IMR-90 (cell line): ENCODE measurements at regions not wholly inside any gene's neighbourhood (a gene's known extent, or its start where the extent isn't known, plus 50 kb on each side); places are given as distances from the start of the nearest gene placed in this dataset.
A peak's percentile ranks its signal among the peaks of the same experiment; 100 is the strongest.

Experiments
- ATAC-seq: fragments of 200-7000 bp; cut with Tn5 transposase; 2 replicates; pipeline ENCODE4 v1.9.1; 2020; ENCODE audit warnings: low read depth, mild to moderate bottlenecking, moderate library complexity
- BruUV-seq: library from RNA; stranded (reverse); fragments of 400-500 nt; replicated peaks from 2 replicates; lab custom pipeline; 2021; lab: Mats Ljungman, UMichigan
- CTCF ChIA-PET: fragments of 300-600 bp; formaldehyde crosslinking; extraction: SDS; loops from one replicate; lab custom pipeline; 2021; ENCODE audit warnings: antibody characterized with exemption; lab: Yijun Ruan, JAX
- POLR2A ChIA-PET: fragments of 300-600 bp; sonication (Branson Sonifier 250); formaldehyde crosslinking; loops from one replicate; lab custom pipeline; 2022; ENCODE audit warnings: antibody characterized with exemption; ENCODE audit not compliant: unreplicated experiment; lab: Charles Lee
- DNase-seq: peaks from one replicate; pipeline ENCODE4 v3.0.0; 2013
- H2AFZ ChIP-seq: replicated peaks from 2 replicates; pipeline ENCODE3; 2013; ENCODE audit warnings: low read length, mild to moderate bottlenecking; ENCODE audit not compliant: poor library complexity
- H2AK5ac ChIP-seq: 2 replicates; pipeline ENCODE4 v1.6.1; 2013; ENCODE audit warnings: low read depth, low read length, inconsistent platforms
- H2AK9ac ChIP-seq: replicated peaks from 2 replicates; pipeline ENCODE3; 2013; ENCODE audit warnings: mild to moderate bottlenecking, low read depth, low read length, moderate library complexity; ENCODE audit not compliant: poor library complexity
- H2BK120ac ChIP-seq: 2 replicates; pipeline ENCODE4 v1.6.1; 2013; ENCODE audit warnings: low read depth, low read length, inconsistent platforms
- H2BK15ac ChIP-seq: 3 replicates; pipeline ENCODE4 v1.6.1; 2013; ENCODE audit warnings: low read depth, low read length, inconsistent platforms
- H2BK20ac ChIP-seq: 2 replicates; pipeline ENCODE4 v1.6.1; 2013; ENCODE audit warnings: low read depth, mild to moderate bottlenecking, inconsistent platforms, low read length, moderate library complexity
- H2BK5ac ChIP-seq: 2 replicates; pipeline ENCODE4 v1.6.1; 2013; ENCODE audit warnings: mild to moderate bottlenecking, low read depth, low read length, inconsistent platforms; ENCODE audit not compliant: poor library complexity, severe bottlenecking
- H3K14ac ChIP-seq: replicated peaks from 2 replicates; pipeline ENCODE4 v1.6.1; 2013; ENCODE audit warnings: low read depth, low read length, inconsistent platforms
- H3K18ac ChIP-seq: 2 replicates; pipeline ENCODE4 v1.6.1; 2013; ENCODE audit warnings: low read depth, low read length, control low read depth
- H3K23ac ChIP-seq: 2 replicates; pipeline ENCODE4 v1.6.1; 2013; ENCODE audit warnings: low read depth, low read length, inconsistent platforms
- H3K27ac ChIP-seq: 2 replicates; pipeline ENCODE4 v1.5.1; 2013; ENCODE audit warnings: mild to moderate bottlenecking, control low read depth, low read length; ENCODE audit not compliant: insufficient read depth
- H3K27me3 ChIP-seq: 2 replicates; pipeline ENCODE4 v1.6.1; 2013; ENCODE audit warnings: low read length; ENCODE audit not compliant: control insufficient read depth, insufficient read depth
- H3K36me3 ChIP-seq: 2 replicates; pipeline ENCODE4 v1.6.1; 2013; ENCODE audit warnings: low read length, mixed read lengths; ENCODE audit not compliant: control insufficient read depth, insufficient read depth
- H3K4ac ChIP-seq: 2 replicates; pipeline ENCODE4 v1.6.1; 2013; ENCODE audit warnings: low read depth, low read length, inconsistent platforms
- H3K4me1 ChIP-seq: 2 replicates; pipeline ENCODE4 v1.6.1; 2013; ENCODE audit warnings: low read length, mixed read lengths; ENCODE audit not compliant: control insufficient read depth, insufficient read depth
- H3K4me2 ChIP-seq: 2 replicates; pipeline ENCODE4 v1.6.1; 2013; ENCODE audit warnings: low read depth, mild to moderate bottlenecking, control low read depth, low read length, moderate library complexity
- H3K4me3 ChIP-seq: 2 replicates; pipeline ENCODE4 v1.5.1; 2013; ENCODE audit warnings: low read depth, mild to moderate bottlenecking, control low read depth, low read length, moderate library complexity; ENCODE audit not compliant: insufficient read depth
- H3K56ac ChIP-seq: 2 replicates; pipeline ENCODE4 v1.6.1; 2013; ENCODE audit warnings: low read length, inconsistent platforms; ENCODE audit not compliant: insufficient read depth; ENCODE audit errors: extremely low read depth
- H3K79me1 ChIP-seq, 2 experiments: 2 replicates each; pipeline ENCODE4 v1.6.1; 2013; ENCODE audit warnings: low read length in 2 of 2, inconsistent platforms in 1 of 2, low read depth in 1 of 2
- H3K9ac ChIP-seq: 2 replicates; pipeline ENCODE4 v1.6.1; 2013; ENCODE audit warnings: low read depth, low read length, control low read depth
- H3K9me1 ChIP-seq: 2 replicates; pipeline ENCODE4 v1.6.1; 2013; ENCODE audit warnings: low read length, inconsistent platforms; ENCODE audit not compliant: insufficient read depth
- H3K9me3 ChIP-seq: 2 replicates; pipeline ENCODE4 v1.6.1; 2013; ENCODE audit warnings: low read length; ENCODE audit not compliant: control insufficient read depth, insufficient read depth
- H4K20me1 ChIP-seq: 2 replicates; pipeline ENCODE4 v1.6.1; 2013; ENCODE audit warnings: low read length, inconsistent platforms; ENCODE audit not compliant: insufficient read depth
- H4K5ac ChIP-seq: 2 replicates; pipeline ENCODE4 v1.6.1; 2013; ENCODE audit warnings: mild to moderate bottlenecking, low read depth, low read length, control low read depth
- H4K8ac ChIP-seq, 2 experiments: 2 replicates each; pipeline ENCODE4 v1.6.1; 2013; ENCODE audit warnings: low read depth in 2 of 2, low read length in 2 of 2, control low read depth in 1 of 2, inconsistent platforms in 1 of 2
- H4K91ac ChIP-seq: 2 replicates; pipeline ENCODE4 v1.6.1; 2013; ENCODE audit warnings: low read depth, low read length, inconsistent platforms; ENCODE audit not compliant: insufficient read depth
- CEBPB ChIP-seq: IDR thresholded peaks from 2 replicates; pipeline ENCODE4 v1.6.1; 2012; ENCODE audit warnings: low read depth, low read length, improper control_type of control experiment
- CHD1 ChIP-seq: IDR thresholded peaks from 2 replicates; pipeline ENCODE4 v1.6.1; 2012; ENCODE audit warnings: low read depth, low read length, improper control_type of control experiment
- FOS ChIP-seq: fragments of 150-350 bp; IDR thresholded peaks from 2 replicates; pipeline ENCODE4 v1.6.1; 2016; ENCODE audit warnings: low read depth, low read length
- MAFK ChIP-seq: IDR thresholded peaks from 2 replicates; pipeline ENCODE4 v1.6.1; 2012; ENCODE audit warnings: low read depth, low read length, improper control_type of control experiment
- MXI1 ChIP-seq: IDR thresholded peaks from 2 replicates; pipeline ENCODE4 v1.6.1; 2012; ENCODE audit warnings: low read depth, mild to moderate bottlenecking, low read length, moderate library complexity, borderline replicate concordance
- POLR2A ChIP-seq: IDR thresholded peaks from 2 replicates; pipeline ENCODE4 v1.6.1; 2012; ENCODE audit warnings: mild to moderate bottlenecking, low read depth, low read length
- RCOR1 ChIP-seq: IDR thresholded peaks from 2 replicates; pipeline ENCODE4 v1.6.1; 2012; ENCODE audit warnings: mild to moderate bottlenecking, low read length, improper control_type of control experiment; ENCODE audit not compliant: insufficient replicate concordance
- RFX5 ChIP-seq: IDR thresholded peaks from 2 replicates; pipeline ENCODE4 v1.8.0; 2012; ENCODE audit warnings: low read depth, mild to moderate bottlenecking, low read length, moderate library complexity
- SMC3 ChIP-seq: fragments of 150-350 bp; IDR thresholded peaks from 2 replicates; pipeline ENCODE4 v1.6.1; 2016; ENCODE audit warnings: low read depth, mild to moderate bottlenecking, antibody characterized with exemption, low read length, moderate library complexity
- WGBS, 2 experiments: methylation state at CpG; one replicate each; pipeline versions ENCODE4 v1.1.5 to v1.1.7; 2013; ENCODE audit warnings: missing lambda C conversion rate in 2 of 2; ENCODE audit not compliant: insufficient read length in 1 of 2; ENCODE audit errors: extremely low coverage in 2 of 2; 5-methylcytosine and 5-hydroxymethylcytosine counted together
- dilution Hi-C: fragments of 300-500 bp; cut with HindIII; formaldehyde crosslinking; loops from one replicate; pipeline ENCODE4 v1.14.3; 2018; ENCODE audit warnings: low sequenced_read_pairs; ENCODE audit not compliant: unreplicated experiment
- in situ Hi-C: fragments of 300-500 bp; cut with MboI; formaldehyde crosslinking; loops from 3 replicates; pipeline ENCODE4 v1.14.3; 2019; ENCODE audit warnings: low sequenced_read_pairs, inconsistent platforms, mixed read lengths
- intact Hi-C: fragments of 100-400 bp; cut with micrococcal nuclease; formaldehyde crosslinking; loops from 2 replicates; pipeline ENCODE4 v1.10.0; 2022
- TF ChIP-seq, protein P1 (sequence below): conservative IDR thresholded peaks from 2 replicates; pipeline ENCODE4 v1.5.1; 2012; ENCODE audit warnings: mild to moderate bottlenecking, low read depth, low read length, improper control_type of control experiment
- TF ChIP-seq, protein P2 (sequence below): fragments of 150-350 bp; IDR thresholded peaks from 2 replicates; pipeline ENCODE4 v1.6.1; 2017; ENCODE audit warnings: mild to moderate bottlenecking, antibody characterized with exemption, low read length, low read depth

DNA sequence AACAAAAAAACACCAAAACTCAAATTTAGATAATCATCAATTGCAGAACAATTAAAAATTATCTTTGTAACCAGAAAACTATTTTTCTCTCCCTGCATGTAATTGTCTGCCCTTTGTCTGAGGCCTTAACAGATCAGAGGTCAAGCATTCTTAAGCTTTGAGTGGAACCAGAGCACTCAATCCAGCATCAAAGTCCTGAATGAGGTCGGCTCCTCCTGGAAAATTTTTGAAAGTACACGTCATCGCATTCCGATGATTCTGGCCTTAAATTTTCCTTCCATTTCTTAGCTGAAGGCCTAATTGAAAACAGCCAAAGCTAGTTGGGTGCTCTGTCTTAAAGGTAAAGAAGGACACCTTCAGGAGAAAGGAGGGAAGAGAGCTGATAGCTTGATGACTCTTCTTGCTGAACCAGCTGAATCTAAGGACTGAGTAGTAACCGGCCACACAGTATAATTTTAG lies 510.2 kb upstream of the SULF2 start (continued):
- TF ChIP-seq CEBPB (no peak), CHD1 (no peak)

GRCh38 chr20:48294942-48295341 lies 509.7 kb upstream of the SULF2 start:
- no TSS peak for BruUV-seq
- Histone ChIP-seq H3K36me3 (no peaks in the 10 kb centered on the region), H2BK20ac (peak overlapping the region; percentile 88), H3K14ac (peak overlapping the region; percentile 40), H3K4me1 (peaks cover 14% of the 10 kb centered on the region), H4K5ac (peak overlapping the region; percentile 8; the same call in 1 of the 2 replicates), H3K27ac (peak overlapping the region; percentile 50), H2BK15ac (0 out of 3 replicates have a peak overlapping the region, but pooled peaks have one; percentile 39), H2BK5ac (peak overlapping the region; percentile 70), H3K9me1 (peaks cover 18% of the 10 kb centered on the region; the same call in 1 of the 2 replicates), H4K91ac (peak overlapping the region; percentile 79), H2AK5ac (peak overlapping the region; percentile 44; the same call in 1 of the 2 replicates), H3K23ac (peak overlapping the region; percentile 64; the same call in 1 of the 2 replicates), H3K4me2 (no peak overlapping the region), H3K4me3 (no peak overlapping the region), H4K8ac (peak overlapping the region; percentile 23 to 25; a peak in 2 of 4 replicates), H3K9me3 (0 out of 2 replicates have a peak, but pooled peaks cover 3% of the 10 kb centered on the region), H2BK120ac (peak overlapping the region; percentile 90), H2AK9ac (no peak overlapping the region), H3K18ac (peak overlapping the region; percentile 61), H2AFZ (no peak overlapping the region), H4K20me1 (no peaks in the 10 kb centered on the region), H3K9ac (no peak overlapping the region), H3K27me3 (peaks cover 2% of the 10 kb centered on the region; the same call in 1 of the 2 replicates), H3K4ac (peak overlapping the region; percentile 78), H3K79me1 (no peaks in the 10 kb centered on the region), H3K56ac (peak overlapping the region; percentile 19; the same call in 1 of the 2 replicates)
- ChIA-PET CTCF (interaction anchor here (0.7 to 1.9 kb wide), 8 partner anchors 12 to 633 kb away, joined by 3 to 7 read pairs (median 3); no protein-coding TSS in a partner anchor), POLR2A (no interaction called here)
- dilution Hi-C loops (no loop called here), in situ Hi-C loops (loop anchor here (10.0 to 25.0 kb wide), 2 partner anchors 610 to 617 kb away; partner anchors contain the start of gene ARFGEF2), intact Hi-C loops (loop anchor here (2.0 to 10.0 kb wide), 4 partner anchors 327 to 633 kb away; partner anchors contain the start of gene SULF2)
- TF ChIP-seq, protein P1, sequence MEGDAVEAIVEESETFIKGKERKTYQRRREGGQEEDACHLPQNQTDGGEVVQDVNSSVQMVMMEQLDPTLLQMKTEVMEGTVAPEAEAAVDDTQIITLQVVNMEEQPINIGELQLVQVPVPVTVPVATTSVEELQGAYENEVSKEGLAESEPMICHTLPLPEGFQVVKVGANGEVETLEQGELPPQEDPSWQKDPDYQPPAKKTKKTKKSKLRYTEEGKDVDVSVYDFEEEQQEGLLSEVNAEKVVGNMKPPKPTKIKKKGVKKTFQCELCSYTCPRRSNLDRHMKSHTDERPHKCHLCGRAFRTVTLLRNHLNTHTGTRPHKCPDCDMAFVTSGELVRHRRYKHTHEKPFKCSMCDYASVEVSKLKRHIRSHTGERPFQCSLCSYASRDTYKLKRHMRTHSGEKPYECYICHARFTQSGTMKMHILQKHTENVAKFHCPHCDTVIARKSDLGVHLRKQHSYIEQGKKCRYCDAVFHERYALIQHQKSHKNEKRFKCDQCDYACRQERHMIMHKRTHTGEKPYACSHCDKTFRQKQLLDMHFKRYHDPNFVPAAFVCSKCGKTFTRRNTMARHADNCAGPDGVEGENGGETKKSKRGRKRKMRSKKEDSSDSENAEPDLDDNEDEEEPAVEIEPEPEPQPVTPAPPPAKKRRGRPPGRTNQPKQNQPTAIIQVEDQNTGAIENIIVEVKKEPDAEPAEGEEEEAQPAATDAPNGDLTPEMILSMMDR = no peak
- TF ChIP-seq CEBPB = no peak
- no peak for TF ChIP-seq MXI1
- TF ChIP-seq MAFK = no peak
- TF ChIP-seq RFX5 = no peak
- no peak for TF ChIP-seq RCOR1
- TF ChIP-seq SMC3 = no peak
- no peak for TF ChIP-seq CHD1
- no peak for TF ChIP-seq FOS
- no peak for TF ChIP-seq POLR2A
- TF ChIP-seq, protein P2, sequence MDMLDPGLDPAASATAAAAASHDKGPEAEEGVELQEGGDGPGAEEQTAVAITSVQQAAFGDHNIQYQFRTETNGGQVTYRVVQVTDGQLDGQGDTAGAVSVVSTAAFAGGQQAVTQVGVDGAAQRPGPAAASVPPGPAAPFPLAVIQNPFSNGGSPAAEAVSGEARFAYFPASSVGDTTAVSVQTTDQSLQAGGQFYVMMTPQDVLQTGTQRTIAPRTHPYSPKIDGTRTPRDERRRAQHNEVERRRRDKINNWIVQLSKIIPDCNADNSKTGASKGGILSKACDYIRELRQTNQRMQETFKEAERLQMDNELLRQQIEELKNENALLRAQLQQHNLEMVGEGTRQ = no peak
- no peak for DNase-seq
- no peak for ATAC-seq
- WGBS, 2 experiments = 65% methylated on average over 2 of the region's 5 CpGs; no CpG with 5 or more reads in 1 of the 2 experiments
